Stimulated activated naive B cell treated with anti-CD40 and anti-IgM and Interleukin-4, amounts not matched to agents 10 μg/mL and 1 μg/mL and 100 μg/mL, for 72 hours (primary cell): ENCODE measurements at regions not wholly inside any gene's neighbourhood (a gene's known extent, or its start where the extent isn't known, plus 50 kb on each side); places are given as distances from the start of the nearest gene placed in this dataset.

ENCODE experiments used
- ATAC-seq, 2 donors: fragments of 150-1000 bp; cut with Tn5 transposase; replicated peaks; 2 replicates each; pipeline ENCODE4 v1.10.0; 2021; ENCODE audit warnings: moderate library complexity in 1 of 2
- DNase-seq: peaks from one replicate; pipeline ENCODE4 v3.0.0; 2021
- H3K27ac Mint-ChIP-seq: one replicate; pipeline ENCODE4 v1.8.0; 2022; ENCODE audit warnings: mild to moderate bottlenecking, mixed read lengths
- H3K27me3 Mint-ChIP-seq, 2 donors: one replicate each; pipeline ENCODE4 v1.8.0; 2022; ENCODE audit warnings: mixed read lengths in 2 of 2
- H3K36me3 Mint-ChIP-seq, 2 donors: one replicate each; pipeline ENCODE4 v1.8.0; 2022; ENCODE audit warnings: mixed read lengths in 2 of 2, mild to moderate bottlenecking in 1 of 2
- H3K4me1 Mint-ChIP-seq, 2 donors: one replicate each; pipeline ENCODE4 v1.8.0; 2022; ENCODE audit warnings: mixed read lengths in 2 of 2, mild to moderate bottlenecking in 1 of 2
- H3K4me3 Mint-ChIP-seq, 2 donors: one replicate each; pipeline ENCODE4 v1.8.0; 2022; ENCODE audit warnings: mild to moderate bottlenecking in 2 of 2, mixed read lengths in 2 of 2, moderate library complexity in 1 of 2
- H3K9me3 Mint-ChIP-seq, 2 donors: one replicate each; pipeline ENCODE4 v1.8.0; 2022; ENCODE audit warnings: mixed read lengths in 2 of 2, mild to moderate bottlenecking in 1 of 2

DNA sequence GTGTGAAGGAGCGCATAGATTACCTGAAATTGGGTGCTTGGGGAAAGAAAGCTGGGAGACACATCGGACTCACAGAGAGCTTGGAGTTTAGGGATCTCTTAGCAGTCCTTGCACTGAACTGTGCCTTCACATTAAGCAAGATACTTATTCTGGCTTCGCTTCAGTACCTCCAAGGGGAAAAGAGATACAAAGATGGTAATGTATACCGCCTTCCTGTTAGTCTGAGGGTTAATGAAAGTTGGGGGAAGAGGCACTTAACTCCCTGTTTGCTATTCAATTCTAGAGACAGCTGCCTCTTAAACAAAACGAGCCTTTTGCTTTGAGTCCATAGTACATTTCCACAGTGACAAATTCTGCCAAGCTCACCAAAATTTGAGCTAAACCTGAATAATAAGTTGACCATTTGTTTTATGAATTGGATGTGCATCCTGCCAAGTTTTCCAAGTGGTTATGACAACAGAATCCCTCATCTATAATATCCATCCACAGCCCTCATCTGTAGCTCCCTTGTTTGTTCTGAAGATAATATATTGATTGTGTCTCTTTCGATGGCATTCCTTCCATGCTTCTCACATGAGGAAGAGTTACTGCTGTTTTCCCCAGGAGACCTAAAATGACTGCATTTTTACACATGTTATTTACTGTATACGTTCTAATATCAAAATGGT is 287.1 kb upstream of the ATP5MC3 start:
- no peak overlapping the region for H3K27ac Mint-ChIP-seq
- H3K4me1 Mint-ChIP-seq, result no peaks in the 10 kb centered on the region
- ATAC-seq (no peak), DNase-seq (no peak)
- no peaks in the 10 kb centered on the region for H3K36me3 Mint-ChIP-seq
- no peak overlapping the region for H3K4me3 Mint-ChIP-seq
- peaks cover 3 to 5% of the 10 kb centered on the region in 2 donors for H3K27me3 Mint-ChIP-seq
- peaks cover 0 to 4% of the 10 kb centered on the region in 2 donors for H3K9me3 Mint-ChIP-seq

- peaks cover 0 to under 1% of the 10 kb centered on the region in 2 donors for H3K27me3 Mint-ChIP-seq
- no peaks in the 10 kb centered on the region for H3K36me3 Mint-ChIP-seq
- H3K9me3 Mint-ChIP-seq, result peaks cover under 1 to 6% of the 10 kb centered on the region in 2 donors
- no peak overlapping the region for H3K4me3 Mint-ChIP-seq
- ATAC-seq, result no peak
- H3K4me1 Mint-ChIP-seq, result no peaks in the 10 kb centered on the region
- H3K27ac Mint-ChIP-seq, result no peak overlapping the region
- DNase-seq, result no peak
Observed at GRCh38 chr2:175465101-175465500, 283.6 kb upstream of the ATP5MC3 start.

GRCh38 chr2:175464311-175464670 is 282.8 kb upstream of the ATP5MC3 start:
- no peak for ATAC-seq
- no peaks in the 10 kb centered on the region for H3K36me3 Mint-ChIP-seq
- peaks cover 0 to 7% of the 10 kb centered on the region in 2 donors for H3K27me3 Mint-ChIP-seq
- H3K4me1 Mint-ChIP-seq, result no peaks in the 10 kb centered on the region
- no peak overlapping the region for H3K4me3 Mint-ChIP-seq
- peaks cover 6 to 11% of the 10 kb centered on the region in 2 donors for H3K9me3 Mint-ChIP-seq
- DNase-seq, result no peak
- H3K27ac Mint-ChIP-seq, result no peak overlapping the region

DNA sequence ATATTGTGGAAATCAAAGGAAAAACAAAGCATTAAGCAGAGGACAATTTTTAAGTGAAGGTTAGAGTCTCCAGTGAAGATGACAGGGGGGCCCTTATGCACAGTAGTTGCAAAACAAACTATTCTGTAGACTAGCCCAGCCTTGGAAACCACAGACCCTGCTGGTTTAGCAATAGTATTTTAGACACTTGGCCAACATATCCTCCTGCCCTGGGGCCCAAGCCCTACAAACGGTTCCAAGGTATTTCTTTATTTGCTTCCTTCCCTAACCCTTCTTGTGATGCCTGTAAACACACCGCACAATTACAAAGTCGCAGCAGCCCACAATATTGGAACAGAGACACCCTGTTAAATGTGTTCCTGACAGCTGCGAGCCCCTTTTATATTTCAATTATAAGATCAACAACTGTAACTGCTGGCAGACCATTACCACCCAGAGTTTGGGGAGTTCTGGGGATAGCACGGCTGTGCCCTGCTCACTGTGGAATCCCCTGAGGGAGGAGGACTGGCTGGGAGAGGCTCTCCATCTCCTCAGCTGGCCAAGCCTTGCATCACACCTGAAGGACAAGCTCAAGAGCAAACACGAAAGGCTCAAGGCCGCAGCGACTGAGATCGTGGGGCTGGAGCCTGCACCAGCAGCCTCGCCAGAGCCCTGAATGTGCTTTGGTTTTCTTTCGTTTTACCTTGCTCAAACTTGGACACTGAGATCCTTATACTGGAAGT is 282.2 kb upstream of the ATP5MC3 start:
- Mint-ChIP-seq H3K9me3 (peaks cover 6 to 11% of the 10 kb centered on the region in 2 donors), H3K4me3 (no peak overlapping the region), H3K4me1 (no peaks in the 10 kb centered on the region), H3K36me3 (no peaks in the 10 kb centered on the region), H3K27ac (no peak overlapping the region), H3K27me3 (peaks cover 0 to 7% of the 10 kb centered on the region in 2 donors)
- ATAC-seq (no peak), DNase-seq (no peak)

DNA sequence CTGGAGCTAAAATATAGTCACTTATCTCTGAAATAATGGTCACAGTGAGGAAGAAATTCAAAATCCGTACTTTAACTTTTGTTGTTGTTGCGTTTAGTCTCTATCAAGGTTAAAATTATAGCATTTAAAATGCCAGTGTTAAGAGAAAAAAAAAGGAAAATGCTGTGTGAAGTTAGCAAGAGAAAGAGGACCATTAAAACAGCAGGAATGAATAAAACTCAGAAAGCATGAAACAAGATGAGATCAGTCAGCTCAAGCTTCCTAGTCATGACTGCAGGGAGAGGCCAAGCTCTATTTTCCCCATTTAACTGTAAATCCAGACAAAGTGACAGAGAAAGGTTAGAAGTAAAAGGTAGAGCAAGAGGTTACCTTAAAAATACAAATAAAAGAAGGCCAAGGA is 281.7 kb upstream of the ATP5MC3 start:
- no peak for ATAC-seq

DNA sequence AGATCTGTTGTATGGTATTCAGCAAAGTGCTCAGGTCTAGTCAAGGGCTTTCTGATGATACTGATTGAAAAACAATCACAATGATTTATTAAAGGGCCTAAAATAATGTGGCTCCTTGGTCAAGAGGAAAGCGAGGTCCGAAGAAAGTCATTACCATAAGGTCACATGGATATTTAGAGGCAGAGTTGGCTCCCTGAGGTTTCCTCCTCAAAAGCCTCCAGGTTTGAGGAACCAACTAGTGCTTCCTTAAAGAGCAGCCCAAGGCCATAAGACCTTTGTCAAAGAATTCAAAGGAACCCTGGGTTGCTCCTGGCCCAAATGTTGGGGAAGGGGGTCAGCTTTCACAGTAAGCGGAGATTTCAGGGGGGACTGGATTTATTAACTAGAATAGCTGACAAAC is 280.7 kb upstream of the ATP5MC3 start:
- DNase-seq (no peak), ATAC-seq (no peak)
- peaks cover 6 to 11% of the 10 kb centered on the region in 2 donors for H3K9me3 Mint-ChIP-seq
- peaks cover 0 to 7% of the 10 kb centered on the region in 2 donors for H3K27me3 Mint-ChIP-seq
- H3K4me1 Mint-ChIP-seq, result no peaks in the 10 kb centered on the region
- no peak overlapping the region for H3K4me3 Mint-ChIP-seq
- H3K27ac Mint-ChIP-seq, result no peak overlapping the region
- H3K36me3 Mint-ChIP-seq, result no peaks in the 10 kb centered on the region

More for the DNA sequence above, 281.7 kb upstream of the ATP5MC3 start:
- H3K36me3 Mint-ChIP-seq, result no peaks in the 10 kb centered on the region
- no peak overlapping the region for H3K27ac Mint-ChIP-seq
- no peaks in the 10 kb centered on the region for H3K4me1 Mint-ChIP-seq
- no peak overlapping the region for H3K4me3 Mint-ChIP-seq
- H3K9me3 Mint-ChIP-seq, result peaks cover 6 to 11% of the 10 kb centered on the region in 2 donors
- no peak for DNase-seq
- H3K27me3 Mint-ChIP-seq, result peaks cover 0 to 7% of the 10 kb centered on the region in 2 donors

GRCh38 chr2:175461839-175462238 is 280.3 kb upstream of the ATP5MC3 start:
- Mint-ChIP-seq H3K9me3 (peaks cover 6 to 11% of the 10 kb centered on the region in 2 donors), H3K4me3 (no peak overlapping the region), H3K27me3 (peaks cover 0 to 7% of the 10 kb centered on the region in 2 donors), H3K4me1 (no peaks in the 10 kb centered on the region), H3K27ac (no peak overlapping the region), H3K36me3 (no peaks in the 10 kb centered on the region)
- no peak for DNase-seq
- no peak for ATAC-seq

DNA sequence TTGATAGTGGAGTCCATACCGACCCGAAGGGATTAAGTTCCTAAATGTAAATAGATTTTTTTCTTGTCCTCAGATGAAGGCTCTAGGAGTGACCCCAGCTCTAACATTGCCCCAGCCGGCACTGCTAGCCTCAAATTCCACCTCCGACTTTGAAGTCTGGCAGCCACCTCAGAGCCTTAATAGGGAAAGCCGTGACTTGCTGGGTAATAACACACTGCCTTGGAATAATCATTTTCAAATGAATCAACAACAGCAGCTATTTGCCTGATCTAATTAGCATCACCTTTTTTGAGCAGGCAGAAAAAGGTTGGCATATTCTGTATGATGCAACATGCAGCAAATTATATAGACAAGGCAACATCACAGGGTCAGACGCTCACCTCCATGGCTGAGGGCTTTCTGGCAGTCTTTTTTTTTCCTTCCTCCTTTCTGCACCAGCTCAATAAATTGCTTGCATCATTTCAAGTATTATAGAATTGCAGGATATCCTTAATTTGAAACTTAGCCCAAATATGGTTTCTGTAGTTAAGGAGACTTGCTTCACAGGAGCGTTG is 276.5 kb upstream of the ATP5MC3 start:
- no peak for DNase-seq

DNA sequence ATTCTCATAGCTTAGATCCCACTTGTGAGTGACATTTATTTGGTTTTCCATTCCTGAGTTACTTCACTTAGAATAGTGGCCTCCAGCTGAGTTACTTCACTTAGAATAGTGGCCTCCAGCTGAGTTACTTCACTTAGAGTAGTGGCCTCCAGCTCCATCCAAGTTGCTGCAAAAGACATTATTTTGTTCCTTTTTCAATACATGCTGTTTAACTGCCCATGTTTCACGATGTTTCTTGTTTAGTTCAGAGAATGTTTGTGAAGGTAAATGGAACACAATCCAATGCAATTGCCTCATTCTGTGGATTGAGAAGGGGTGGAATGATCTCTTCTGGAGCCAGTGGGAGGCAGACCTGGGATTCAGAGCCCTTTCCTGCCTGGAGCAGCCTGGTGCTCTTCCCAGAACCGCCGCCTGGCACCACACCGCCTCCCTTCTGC is 273.5 kb upstream of the ATP5MC3 start:
- H3K36me3 Mint-ChIP-seq, result no peaks in the 10 kb centered on the region
- DNase-seq, result no peak
- H3K4me3 Mint-ChIP-seq, result no peak overlapping the region
- no peak overlapping the region for H3K27ac Mint-ChIP-seq
- H3K4me1 Mint-ChIP-seq, result no peaks in the 10 kb centered on the region
- H3K9me3 Mint-ChIP-seq, result peaks cover 4% of the 10 kb centered on the region in 2 donors
- ATAC-seq, result no peak
- H3K27me3 Mint-ChIP-seq, result peaks cover 0 to 5% of the 10 kb centered on the region in 2 donors

More for the DNA sequence above, 276.5 kb upstream of the ATP5MC3 start:
- H3K27ac Mint-ChIP-seq, result no peak overlapping the region
- H3K4me1 Mint-ChIP-seq, result no peaks in the 10 kb centered on the region
- no peak for ATAC-seq
- no peaks in the 10 kb centered on the region for H3K36me3 Mint-ChIP-seq
- H3K27me3 Mint-ChIP-seq, result peaks cover 0 to 7% of the 10 kb centered on the region in 2 donors
- H3K9me3 Mint-ChIP-seq, result peaks cover 6 to 11% of the 10 kb centered on the region in 2 donors
- no peak overlapping the region for H3K4me3 Mint-ChIP-seq

DNA sequence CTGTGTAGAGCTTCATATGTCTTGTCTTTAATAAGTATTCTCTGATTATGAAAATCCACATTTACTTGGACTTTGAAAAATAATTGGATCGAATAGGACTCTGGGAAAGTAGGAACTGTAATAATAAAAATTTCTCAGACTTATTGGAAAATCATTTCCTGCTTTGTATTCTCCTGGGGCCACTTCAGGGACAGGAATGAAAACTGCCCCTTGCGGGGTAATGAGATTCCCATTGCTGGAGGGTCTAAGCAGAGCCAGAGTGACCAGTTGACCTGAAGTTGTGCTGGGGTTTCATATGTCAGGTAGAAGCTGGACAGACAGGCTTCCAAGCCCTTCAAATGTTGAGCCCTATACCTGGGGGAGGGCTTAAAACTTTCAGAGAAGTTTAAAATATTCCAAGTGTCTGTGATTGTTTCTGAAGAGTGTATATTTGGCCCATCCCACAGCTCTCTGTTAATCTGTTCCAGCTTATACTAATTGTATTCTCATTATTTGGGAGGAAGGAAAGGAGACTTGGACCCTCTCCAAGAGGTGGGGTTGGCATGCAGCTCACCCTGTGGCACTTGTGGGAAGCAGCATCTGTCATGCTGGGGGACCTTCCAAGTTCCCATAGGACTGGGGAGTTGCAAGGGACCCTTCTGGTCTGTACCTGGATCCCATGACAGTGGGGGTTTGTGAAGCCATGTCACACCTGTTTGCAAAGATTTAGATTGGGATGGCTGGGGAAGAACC is 268.7 kb upstream of the ATP5MC3 start:
- ATAC-seq (no peak), DNase-seq (no peak)
- no peak overlapping the region for H3K4me3 Mint-ChIP-seq
- no peaks in the 10 kb centered on the region for H3K4me1 Mint-ChIP-seq
- no peak overlapping the region for H3K27ac Mint-ChIP-seq
- H3K9me3 Mint-ChIP-seq, result no peaks in the 10 kb centered on the region
- H3K27me3 Mint-ChIP-seq, result peaks cover 3 to 7% of the 10 kb centered on the region in 2 donors
- no peaks in the 10 kb centered on the region for H3K36me3 Mint-ChIP-seq

- no peak overlapping the region for H3K4me3 Mint-ChIP-seq
- peaks cover 3 to 7% of the 10 kb centered on the region in 2 donors for H3K27me3 Mint-ChIP-seq
- H3K9me3 Mint-ChIP-seq, result no peaks in the 10 kb centered on the region
- H3K27ac Mint-ChIP-seq, result no peak overlapping the region
- no peak for DNase-seq
- H3K4me1 Mint-ChIP-seq, result no peaks in the 10 kb centered on the region
- no peaks in the 10 kb centered on the region for H3K36me3 Mint-ChIP-seq
- no peak for ATAC-seq
Observed at GRCh38 chr2:175449616-175450015, 268.1 kb upstream of the ATP5MC3 start.

GRCh38 chr2:175446201-175446600 is 264.7 kb upstream of the ATP5MC3 start:
- Mint-ChIP-seq H3K4me1 (no peaks in the 10 kb centered on the region), H3K27ac (no peak overlapping the region), H3K36me3 (no peaks in the 10 kb centered on the region), H3K9me3 (no peaks in the 10 kb centered on the region), H3K27me3 (peaks cover 3 to 11% of the 10 kb centered on the region in 2 donors), H3K4me3 (no peak overlapping the region)
- DNase-seq (no peak), ATAC-seq (no peak)

- ATAC-seq, result no peak
- peaks cover 3 to 11% of the 10 kb centered on the region in 2 donors for H3K27me3 Mint-ChIP-seq
- no peak for DNase-seq
- no peaks in the 10 kb centered on the region for H3K4me1 Mint-ChIP-seq
- no peak overlapping the region for H3K4me3 Mint-ChIP-seq
- H3K9me3 Mint-ChIP-seq, result no peaks in the 10 kb centered on the region
- H3K36me3 Mint-ChIP-seq, result no peaks in the 10 kb centered on the region
- no peak overlapping the region for H3K27ac Mint-ChIP-seq
Observed at GRCh38 chr2:175445281-175445680, 263.8 kb upstream of the ATP5MC3 start.

- Mint-ChIP-seq H3K4me3 (no peak overlapping the region), H3K36me3 (no peaks in the 10 kb centered on the region), H3K27ac (no peak overlapping the region), H3K27me3 (peaks cover 4% of the 10 kb centered on the region in 2 donors), H3K9me3 (no peaks in the 10 kb centered on the region), H3K4me1 (no peaks in the 10 kb centered on the region)
- DNase-seq (no peak), ATAC-seq (no peak)
Observed at GRCh38 chr2:175442441-175442840, 260.9 kb upstream of the ATP5MC3 start.
